ENCODE measurements at regions not wholly inside any gene's neighbourhood (a gene's known extent, or its start where the extent isn't known, plus 50 kb on each side); places are given as distances from the start of the nearest gene placed in this dataset.
A peak's percentile ranks its signal among the peaks of the same experiment; 100 is the strongest.

DNA sequence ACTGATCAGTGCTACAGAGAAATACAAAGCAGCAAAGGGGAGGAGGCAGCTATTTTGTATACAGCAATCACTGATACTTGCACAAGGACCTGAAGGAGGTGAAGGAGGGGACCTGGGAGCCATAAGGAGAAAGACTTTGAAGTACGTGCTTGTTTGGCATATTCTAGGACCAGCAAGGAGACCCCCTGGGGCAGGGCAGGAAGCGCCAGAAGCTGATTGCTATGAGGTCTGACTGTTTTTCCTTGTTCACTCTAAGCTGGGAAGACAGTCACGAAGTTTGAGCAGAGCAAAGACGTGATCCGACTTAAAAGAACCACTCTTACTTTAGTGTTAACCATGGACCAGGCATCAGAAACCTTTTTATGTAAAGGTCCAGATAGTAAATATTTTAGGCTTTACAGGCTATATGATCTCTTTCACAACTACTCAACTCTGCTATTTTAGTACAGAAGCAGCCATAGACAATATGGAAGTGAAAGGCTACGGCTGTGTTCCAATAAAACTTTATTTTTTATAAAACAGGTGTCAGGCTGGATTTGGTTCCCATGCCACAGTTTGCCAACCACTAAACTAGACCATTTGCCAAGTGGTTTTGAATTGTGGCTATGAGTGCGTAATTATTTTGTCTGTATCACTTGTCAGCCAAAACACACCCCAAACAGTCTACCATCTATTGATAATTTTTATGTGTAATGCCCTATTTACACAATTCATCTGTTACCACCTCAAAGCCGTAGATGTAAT is 217.9 kb downstream of the PRL start:
- DNase-seq = no peak

GRCh38 chr6:22079783-22080182 is 217.1 kb downstream of the PRL start:
- no peak for DNase-seq

DNA sequence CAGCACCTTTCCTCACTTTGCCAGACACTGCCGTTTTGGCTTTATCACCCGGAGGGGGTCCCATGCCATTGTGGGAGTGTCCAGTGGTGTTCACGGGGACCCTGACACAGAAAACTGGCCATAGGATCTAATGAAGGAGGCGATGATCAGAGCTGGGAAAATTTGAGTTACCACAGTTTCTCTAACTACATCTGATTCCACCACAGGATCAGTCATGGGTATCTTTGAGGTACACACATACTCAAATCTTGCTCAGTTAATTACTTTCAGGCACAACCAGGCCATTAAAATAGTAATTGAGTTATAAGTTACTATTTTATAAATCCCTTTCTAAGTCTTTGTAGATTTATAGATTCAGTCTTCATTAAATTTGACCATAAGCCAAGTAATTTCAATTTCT is 215.1 kb downstream of the PRL start:
- no peak for DNase-seq

- DNase-seq = no peak
These were observed 214.6 kb downstream of the PRL start for GRCh38 chr6:22082218-22082617.

- DNase-seq = no peak
These were observed 213.7 kb downstream of the PRL start for GRCh38 chr6:22083119-22083518.

- DNase-seq = no peak
These were observed 208.7 kb downstream of the PRL start for GRCh38 chr6:22087960-22088706.

DNA sequence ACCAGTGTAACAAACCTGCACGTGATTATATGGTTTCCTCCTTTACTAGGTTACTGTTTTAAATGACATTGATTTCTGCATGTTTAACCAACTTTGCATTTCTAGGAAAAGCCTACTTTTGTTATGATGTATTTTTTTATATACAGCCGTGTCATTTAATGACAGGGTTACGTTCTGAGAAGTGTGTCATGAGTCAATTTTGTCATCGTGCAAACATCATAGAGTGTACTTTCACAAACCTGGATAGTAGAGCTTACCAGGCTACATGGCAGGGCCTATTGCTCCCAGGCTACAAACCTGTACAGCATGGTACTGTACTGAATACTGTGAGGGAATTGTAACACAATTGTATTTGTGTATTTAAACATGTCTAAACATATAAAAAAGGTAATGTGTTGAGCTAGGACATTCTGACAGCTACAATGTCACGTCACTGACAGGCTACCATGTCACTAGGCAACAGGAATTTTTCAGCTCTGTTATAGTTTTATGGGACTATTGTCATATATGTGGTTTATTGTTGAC is 205.3 kb downstream of the PRL start:
- no peak for DNase-seq

- peak; percentile 85 for DNase-seq
These were observed 201.0 kb downstream of the PRL start for GRCh38 chr6:22095836-22096235.

DNA sequence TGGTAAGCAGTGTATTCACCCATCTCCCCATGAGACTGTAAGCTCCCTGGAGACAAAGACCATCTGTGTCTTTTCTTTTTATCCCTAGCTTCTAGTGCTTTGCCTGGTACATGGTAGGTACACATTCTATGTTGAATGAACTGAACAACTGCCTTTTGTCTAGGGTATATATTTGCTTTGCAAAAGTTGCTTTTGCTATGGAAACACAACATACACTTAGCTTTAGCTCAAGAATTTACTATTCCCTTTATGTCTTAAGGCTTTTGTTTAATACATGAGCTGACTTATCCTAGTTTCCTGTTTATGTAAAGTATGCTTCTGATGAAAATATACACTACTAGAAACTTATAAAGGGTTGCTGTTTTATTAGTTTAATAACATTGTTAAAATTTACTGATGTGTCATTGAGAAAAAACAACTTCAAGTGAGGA is 198.2 kb downstream of the PRL start:
- DNase-seq = no peak

GRCh38 chr6:22099231-22099630 is 197.6 kb downstream of the PRL start:
- no peak for DNase-seq

DNA sequence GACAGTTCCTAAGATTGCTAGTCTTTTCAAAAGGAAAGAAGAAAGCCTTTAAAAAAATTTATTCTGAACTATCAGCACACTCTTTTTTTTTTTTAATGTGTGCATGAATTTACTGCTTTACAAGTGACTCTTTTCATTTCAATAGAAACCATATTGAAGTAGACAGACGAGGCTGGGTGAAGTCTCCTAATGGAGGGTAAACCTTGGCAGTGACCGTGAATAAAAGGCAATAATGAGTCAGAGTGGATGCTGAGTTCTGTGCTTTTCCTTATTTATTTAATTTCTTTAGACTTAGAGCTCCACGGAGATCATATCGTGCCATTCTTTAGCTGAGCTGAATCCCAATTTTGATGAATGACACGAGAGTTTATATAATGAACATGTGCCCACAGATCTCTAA is 196.9 kb downstream of the PRL start:
- DNase-seq = no peak

DNA sequence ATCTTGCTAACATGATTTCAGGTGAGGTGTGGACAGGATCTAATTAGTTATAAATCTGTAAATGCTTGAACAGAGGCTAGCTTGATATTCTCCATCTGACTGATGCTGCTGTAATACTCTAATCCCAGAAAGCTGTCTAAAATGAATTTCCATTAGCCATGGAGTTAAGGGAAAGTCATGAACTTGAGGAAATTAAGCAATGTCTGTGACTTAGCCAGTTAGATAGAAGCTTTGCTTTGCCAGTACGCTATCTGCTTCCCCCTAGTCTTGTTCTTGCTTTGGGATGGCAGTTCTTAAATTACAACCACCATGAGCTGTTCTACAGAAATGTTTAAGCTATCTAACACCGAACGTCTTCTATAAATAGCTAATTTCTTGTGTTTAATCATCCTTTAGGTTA is 195.7 kb downstream of the PRL start:
- no peak for DNase-seq

- no peak for DNase-seq
These were observed 194.2 kb downstream of the PRL start for GRCh38 chr6:22102671-22103070.

DNA sequence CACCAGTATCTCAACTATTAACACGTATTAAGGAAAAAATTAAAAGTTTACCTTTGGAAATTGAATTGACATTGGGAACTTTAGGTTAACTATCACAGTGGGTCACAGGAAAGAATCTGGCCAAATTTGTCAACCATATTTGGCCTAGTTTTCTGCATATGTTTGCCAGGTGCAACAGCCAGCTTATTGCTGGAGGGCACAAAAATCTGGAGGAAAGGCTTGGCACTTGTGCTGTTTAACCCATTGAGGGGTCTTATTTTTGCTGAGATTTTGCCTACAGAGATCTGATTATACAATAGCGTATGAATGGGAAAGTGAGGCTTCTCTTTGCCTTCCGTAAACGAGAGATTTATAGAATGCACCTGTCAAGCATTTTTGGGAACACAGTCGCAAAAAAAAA is 190.4 kb downstream of the PRL start:
- DNase-seq = no peak

DNA sequence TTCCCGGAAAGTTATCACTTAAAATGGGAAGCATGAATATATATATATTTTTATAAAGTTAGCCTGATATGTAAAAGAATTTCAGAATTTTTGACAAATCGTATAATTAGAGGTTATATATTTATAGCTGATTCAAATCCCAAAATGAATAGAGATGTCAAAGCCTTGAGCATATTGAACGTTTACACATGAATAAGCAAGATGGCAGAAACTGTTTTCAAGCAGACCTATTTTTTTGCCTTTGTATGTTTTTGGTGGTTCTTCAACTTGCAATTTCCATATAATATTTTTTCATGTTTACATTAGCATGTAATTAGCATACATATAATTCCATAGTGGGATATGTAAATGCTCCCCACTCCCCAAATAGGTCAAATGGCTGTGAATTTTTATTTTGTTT is 189.9 kb downstream of the PRL start:
- no peak for DNase-seq

- no peak for DNase-seq
These were observed 188.6 kb downstream of the PRL start for GRCh38 chr6:22108199-22108598.

- no peak for DNase-seq
These were observed 186.8 kb downstream of the PRL start for GRCh38 chr6:22110061-22110460.

DNA sequence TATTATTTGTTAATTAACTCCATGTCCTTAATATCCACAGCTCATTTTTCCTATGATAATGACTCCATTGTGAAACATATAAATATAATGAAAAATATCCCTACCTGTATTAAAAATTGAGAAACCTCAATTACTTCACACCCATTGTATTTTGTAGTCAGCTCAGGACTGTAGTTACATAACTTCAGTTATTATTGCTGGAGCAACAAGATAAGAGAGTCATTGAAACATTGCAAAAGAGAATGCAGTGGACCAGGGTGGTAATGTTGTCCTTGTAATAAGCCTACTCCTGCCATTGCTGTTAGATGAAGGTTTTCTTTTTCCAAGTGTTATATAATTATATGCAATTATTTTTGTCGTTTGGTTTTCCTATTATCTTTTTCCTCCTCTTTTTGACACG is 184.4 kb downstream of the PRL start:
- DNase-seq = peak; percentile 78

- DNase-seq = peak; percentile 24
These were observed 183.6 kb downstream of the PRL start for GRCh38 chr6:22113026-22113766.

DNA sequence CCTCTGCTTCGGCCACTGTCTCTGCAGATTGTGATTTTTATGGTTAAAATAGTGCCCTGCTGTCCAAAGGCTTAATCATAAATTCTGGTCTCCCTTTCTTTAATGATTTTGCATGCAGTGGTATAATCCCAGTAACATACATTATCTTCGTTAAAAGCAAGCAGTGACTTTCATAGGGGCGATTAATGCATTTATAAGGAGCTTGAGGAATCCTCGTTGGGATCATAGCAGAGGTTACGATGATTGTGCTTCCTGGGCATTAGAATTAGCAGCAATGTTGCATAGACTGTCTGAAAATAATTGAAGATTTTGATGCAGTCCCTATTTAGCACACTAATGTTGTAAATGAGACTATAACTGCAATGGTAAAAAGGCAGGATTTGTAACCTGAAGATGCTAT is 181.3 kb downstream of the PRL start:
- no peak for DNase-seq

DNA sequence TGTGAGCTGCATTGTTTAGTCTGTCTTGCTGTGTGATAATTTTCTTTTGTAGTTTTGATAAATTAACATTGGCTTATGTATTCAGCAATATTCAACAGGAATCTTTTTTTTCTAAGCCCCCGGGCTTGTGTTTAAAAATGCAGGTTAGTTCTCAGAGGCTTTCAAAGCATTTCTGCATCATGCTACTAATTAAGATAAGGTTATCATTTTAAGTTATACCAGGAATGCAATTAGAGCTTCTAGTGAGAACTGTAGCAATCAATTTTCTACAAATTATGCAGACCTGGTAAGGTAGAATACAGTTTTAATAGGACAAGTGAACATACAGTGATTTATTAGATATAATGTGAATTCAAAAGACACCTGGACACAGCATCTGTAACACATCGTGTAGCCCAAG is 179.2 kb downstream of the PRL start:
- no peak for DNase-seq

DNA sequence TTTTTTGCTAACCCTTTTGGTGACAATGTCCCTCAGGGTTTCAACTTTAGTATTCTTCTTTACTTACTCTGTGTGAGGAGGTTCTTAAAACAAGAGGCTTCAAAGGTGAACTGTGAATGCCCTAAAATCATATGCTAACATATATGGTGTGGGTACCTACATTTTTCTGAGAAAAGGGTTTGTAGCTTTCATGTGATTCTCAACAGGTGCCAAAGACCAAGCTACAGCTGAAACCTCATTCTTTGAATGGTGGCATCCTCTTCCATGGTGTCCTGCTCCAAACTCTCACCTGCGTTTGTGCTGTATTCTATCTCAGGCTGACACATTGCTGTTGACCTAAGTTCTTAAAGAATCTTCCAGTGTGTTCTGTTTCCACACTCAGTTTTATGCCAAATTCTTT is 177.3 kb downstream of the PRL start:
- DNase-seq = no peak

DNA sequence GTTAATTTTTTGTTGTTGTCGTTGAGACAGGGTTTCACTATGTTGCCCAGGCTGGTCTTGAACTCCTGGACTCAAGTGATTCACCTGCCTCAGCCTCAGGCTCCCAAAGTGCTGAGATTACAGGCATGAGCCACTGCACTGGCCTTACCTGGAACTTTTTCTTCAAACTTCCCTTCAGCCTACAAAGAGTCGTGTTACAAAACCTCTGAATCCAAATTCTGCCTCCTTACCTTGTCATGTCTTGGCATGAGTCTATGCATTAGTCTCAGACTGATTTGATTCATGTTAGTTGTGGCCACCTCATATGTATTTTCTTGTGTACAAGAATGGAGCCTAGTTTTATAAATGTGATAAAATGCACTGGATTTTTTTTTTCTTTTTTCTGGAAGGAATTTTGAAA is 172.1 kb downstream of the PRL start:
- DNase-seq = no peak

DNA sequence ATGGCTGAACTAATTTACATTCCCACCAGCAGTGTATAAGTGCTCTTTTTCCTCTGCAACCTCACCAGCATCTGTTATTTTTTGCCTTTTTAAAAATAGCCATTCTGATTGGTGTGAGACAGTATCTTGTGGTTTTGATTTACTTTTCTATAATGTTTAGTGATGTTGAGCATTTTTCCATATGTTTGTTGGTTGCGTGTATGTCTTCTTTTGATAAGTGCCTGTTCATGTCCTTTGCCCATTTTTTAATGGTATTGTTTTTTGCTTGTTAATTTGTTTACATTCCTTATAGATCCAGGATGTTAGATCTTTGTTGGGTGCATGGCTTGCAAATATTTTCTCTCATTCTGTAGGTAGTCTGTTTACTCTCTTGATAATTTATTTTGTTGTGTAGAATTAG is 169.9 kb downstream of the PRL start:
- DNase-seq = no peak

Data from GF-D8 (cell line).